GM12878 (cell line): ENCODE measurements at regions not wholly inside any gene's neighbourhood (a gene's known extent, or its start where the extent isn't known, plus 50 kb on each side); places are given as distances from the start of the nearest gene placed in this dataset.

Source experiments
- ATAC-seq: fragments of 200-7000 bp; cut with Tn5 transposase; 3 replicates; pipeline ENCODE4 v1.9.1; 2020; ENCODE audit warnings: mild to moderate bottlenecking, moderate library complexity
- BruUV-seq: library from RNA; stranded (reverse); fragments of 400-500 nt; replicated peaks from 2 replicates; lab custom pipeline; 2021; lab: Mats Ljungman, UMichigan
- CTCF ChIA-PET: fragments of 300-600 bp; sonication (Branson Sonifier 250); formaldehyde crosslinking; extraction: SDS; loops from one replicate; lab custom pipeline; 2021; ENCODE audit warnings: inconsistent platforms; lab: Yijun Ruan, JAX
- POLR2A ChIA-PET: fragments of 350-600 bp; formaldehyde crosslinking; extraction: SDS; loops from one replicate; lab custom pipeline; 2021; ENCODE audit warnings: inconsistent platforms; lab: Charles Lee
- RAD21 ChIA-PET: fragments of 300-600 bp; sonication (Branson Sonifier 250); formaldehyde crosslinking; loops from one replicate; lab custom pipeline; 2023; ENCODE audit warnings: antibody characterized with exemption; ENCODE audit not compliant: unreplicated experiment; lab: Charles Lee
- SMC1A ChIA-PET: fragments of 300-600 bp; sonication (Branson Sonifier 250); formaldehyde crosslinking; loops from one replicate; lab custom pipeline; 2023; ENCODE audit not compliant: unreplicated experiment, uncharacterized antibody; lab: Charles Lee
- DNase-seq: peaks from one replicate; pipeline ENCODE4 v3.0.0-alpha.2; 2011; ENCODE audit warnings: low read depth, low spot score
- FAIRE-seq: peaks from 3 replicates; lab custom pipeline; 2011; peaks lifted over from hg19 to GRCh38; lab: Jason Lieb, UNC
- H2AFZ ChIP-seq: 2 replicates; pipeline ENCODE4 v1.6.0; 2011; ENCODE audit warnings: low read depth, low read length, control low read depth; ENCODE audit not compliant: control insufficient read depth
- H3K27ac ChIP-seq: 2 replicates; pipeline ENCODE4 v1.5.1; 2011; ENCODE audit warnings: control low read depth; ENCODE audit not compliant: control insufficient read depth, insufficient read depth
- H3K27me3 ChIP-seq, 2 experiments: replicated peaks in 1 of 2; 2 replicates each; pipeline versions ENCODE4 v1.6.0 to v1.6.1; 2011; ENCODE audit warnings: low read length in 1 of 2; ENCODE audit not compliant: control insufficient read depth in 2 of 2, insufficient read depth in 2 of 2
- H3K36me3 ChIP-seq, 2 experiments: 2 replicates each; pipeline ENCODE4 v1.5.1; 2011; ENCODE audit warnings: low read length in 1 of 2; ENCODE audit not compliant: control insufficient read depth in 2 of 2, insufficient read depth in 2 of 2
- H3K4me1 ChIP-seq: 2 replicates; pipeline ENCODE4 v1.6.1; 2011; ENCODE audit warnings: mild to moderate bottlenecking, low read length, moderate library complexity, mixed read lengths; ENCODE audit not compliant: control insufficient read depth, insufficient read depth
- H3K4me2 ChIP-seq: 2 replicates; pipeline ENCODE4 v1.6.0; 2011; ENCODE audit warnings: control low read depth; ENCODE audit not compliant: control insufficient read depth, insufficient read depth
- H3K4me3 ChIP-seq: fragments of 200-600 bp; sonication (generic); 2 replicates; pipeline ENCODE4 v1.5.1; 2016
- H3K79me2 ChIP-seq: 2 replicates; pipeline ENCODE4 v1.6.0; 2011; ENCODE audit warnings: low read length; ENCODE audit not compliant: control insufficient read depth, insufficient read depth
- H3K9ac ChIP-seq: 2 replicates; pipeline ENCODE4 v1.8.0; 2011; ENCODE audit warnings: low read length, control low read depth, mixed read lengths; ENCODE audit not compliant: control insufficient read depth, insufficient read depth
- H3K9me3 ChIP-seq: replicated peaks from 3 replicates; pipeline ENCODE4 v1.5.1; 2011; ENCODE audit warnings: mild to moderate bottlenecking, low read length; ENCODE audit not compliant: control insufficient read depth, insufficient read depth
- H4K20me1 ChIP-seq: 2 replicates; pipeline ENCODE4 v1.6.0; 2011; ENCODE audit not compliant: control insufficient read depth, insufficient read depth
- CBFB ChIP-seq: IDR thresholded peaks from 2 replicates; pipeline ENCODE4 v1.6.1; 2016; ENCODE audit warnings: antibody characterized with exemption, low read depth
- CEBPB ChIP-seq, 2 experiments: fragments of 150-350 bp in 1 of 2; IDR thresholded peaks; 2 replicates each; pipeline ENCODE4 v1.6.1; 2012 to 2014; ENCODE audit warnings: low read depth in 2 of 2, low read length in 2 of 2, borderline replicate concordance in 1 of 2, inconsistent platforms in 1 of 2
- HCFC1 ChIP-seq: fragments of 150-350 bp; IDR thresholded peaks from 2 replicates; pipeline ENCODE4 v1.6.1; 2014; ENCODE audit warnings: low read length
- IRF5 ChIP-seq: fragments of 450-650 bp; IDR thresholded peaks from 2 replicates; pipeline ENCODE4 v1.6.1; 2017; ENCODE audit warnings: borderline replicate concordance
- JUNB ChIP-seq: IDR thresholded peaks from 2 replicates; pipeline ENCODE4 v1.6.1; 2016; ENCODE audit warnings: antibody characterized with exemption, mild to moderate bottlenecking
- NR2F1 ChIP-seq: fragments of 450-650 bp; conservative IDR thresholded peaks from 2 replicates; pipeline ENCODE4 v1.6.1; 2017; ENCODE audit warnings: mild to moderate bottlenecking
- POLR2AphosphoS2 ChIP-seq: IDR thresholded peaks from 2 replicates; pipeline ENCODE4 v1.6.1; 2011; ENCODE audit warnings: low read depth, mild to moderate bottlenecking, low read length, improper control_type of control experiment, moderate library complexity
- YY1 ChIP-seq: IDR thresholded peaks from 2 replicates; pipeline ENCODE4 v1.6.1; 2011; ENCODE audit warnings: low read depth, mild to moderate bottlenecking, low read length
- ZNF24 ChIP-seq: fragments of 450-650 bp; IDR thresholded peaks from 2 replicates; pipeline ENCODE4 v1.6.1; 2017; ENCODE audit warnings: antibody characterized with exemption, mild to moderate bottlenecking
- WGBS: methylation state at CpG from one replicate; pipeline ENCODE4 v1.1.6; 2016; ENCODE audit warnings: low lambda C conversion rate; ENCODE audit not compliant: insufficient replicate concordance, insufficient coverage; ENCODE audit errors: missing lambda C conversion rate; 5-methylcytosine and 5-hydroxymethylcytosine counted together
- in situ Hi-C: fragments of 300-500 bp; cut with MboI; formaldehyde crosslinking; loops from 9 replicates; pipeline ENCODE4 v1.14.3; 2018; ENCODE audit warnings: mixed read lengths
- intact Hi-C: fragments of 100-400 bp; cut with micrococcal nuclease; formaldehyde crosslinking; loops from one replicate; pipeline ENCODE4 v1.14.2; 2022; ENCODE audit not compliant: unreplicated experiment
- TF ChIP-seq, protein P1 (sequence below): IDR thresholded peaks from 2 replicates; pipeline ENCODE4 v1.6.1; 2012; ENCODE audit warnings: low read depth, low read length, improper control_type of control experiment
- TF ChIP-seq, protein P2 (sequence below): IDR thresholded peaks from 2 replicates; pipeline ENCODE4 v1.6.1; 2012; ENCODE audit warnings: low read depth, low read length, improper control_type of control experiment

- FAIRE-seq (no peak), ATAC-seq (no peak), DNase-seq (no peak)
- WGBS = 70% methylated on average over 1 of the region's 1 CpG
- no peaks in the 10 kb centered on the region for H3K4me1 ChIP-seq
- no peaks in the 10 kb centered on the region for H3K27me3 ChIP-seq
- H3K27ac ChIP-seq = no peak overlapping the region
- no peaks in the 10 kb centered on the region for H3K36me3 ChIP-seq
- ChIA-PET CTCF (no interaction called here), POLR2A (no interaction called here), SMC1A (no interaction called here), RAD21 (no interaction called here)
- H3K79me2 ChIP-seq = no peaks in the 10 kb centered on the region
- in situ Hi-C loops (no loop called here), intact Hi-C loops (no loop called here)
- no peak overlapping the region for H2AFZ ChIP-seq
- no peak overlapping the region for H3K4me2 ChIP-seq
- TF ChIP-seq CEBPB (IDR thresholded peaks at IDR 0.05; ENCODE audit: borderline replicate concordance in 1 of 2, low read depth in 2 of 2, low read length in 2 of 2) = no peak
- no peak for TF ChIP-seq HCFC1
- no peak for TF ChIP-seq POLR2AphosphoS2
- TF ChIP-seq NR2F1 = no peak
- no peak for TF ChIP-seq JUNB
- TF ChIP-seq ZNF24 = no peak
- no peak for TF ChIP-seq CBFB
- TF ChIP-seq, protein P1, sequence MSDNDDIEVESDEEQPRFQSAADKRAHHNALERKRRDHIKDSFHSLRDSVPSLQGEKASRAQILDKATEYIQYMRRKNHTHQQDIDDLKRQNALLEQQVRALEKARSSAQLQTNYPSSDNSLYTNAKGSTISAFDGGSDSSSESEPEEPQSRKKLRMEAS = no peak
- TF ChIP-seq IRF5 = no peak
- TF ChIP-seq YY1 = no peak
- TF ChIP-seq, protein P2, sequence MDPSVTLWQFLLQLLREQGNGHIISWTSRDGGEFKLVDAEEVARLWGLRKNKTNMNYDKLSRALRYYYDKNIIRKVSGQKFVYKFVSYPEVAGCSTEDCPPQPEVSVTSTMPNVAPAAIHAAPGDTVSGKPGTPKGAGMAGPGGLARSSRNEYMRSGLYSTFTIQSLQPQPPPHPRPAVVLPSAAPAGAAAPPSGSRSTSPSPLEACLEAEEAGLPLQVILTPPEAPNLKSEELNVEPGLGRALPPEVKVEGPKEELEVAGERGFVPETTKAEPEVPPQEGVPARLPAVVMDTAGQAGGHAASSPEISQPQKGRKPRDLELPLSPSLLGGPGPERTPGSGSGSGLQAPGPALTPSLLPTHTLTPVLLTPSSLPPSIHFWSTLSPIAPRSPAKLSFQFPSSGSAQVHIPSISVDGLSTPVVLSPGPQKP = no peak
- H3K9me3 ChIP-seq = no peaks in the 10 kb centered on the region
- H3K9ac ChIP-seq = no peak overlapping the region
- no peak overlapping the region for H3K4me3 ChIP-seq
- no TSS peak for BruUV-seq
- H4K20me1 ChIP-seq = no peaks in the 10 kb centered on the region
These were observed 210.1 kb downstream of the MEX3B start for GRCh38 chr15:81835731-81836130.
